ENCODE measurements at regions not wholly inside any gene's neighbourhood (a gene's known extent, or its start where the extent isn't known, plus 50 kb on each side); places are given as distances from the start of the nearest gene placed in this dataset.

DNA sequence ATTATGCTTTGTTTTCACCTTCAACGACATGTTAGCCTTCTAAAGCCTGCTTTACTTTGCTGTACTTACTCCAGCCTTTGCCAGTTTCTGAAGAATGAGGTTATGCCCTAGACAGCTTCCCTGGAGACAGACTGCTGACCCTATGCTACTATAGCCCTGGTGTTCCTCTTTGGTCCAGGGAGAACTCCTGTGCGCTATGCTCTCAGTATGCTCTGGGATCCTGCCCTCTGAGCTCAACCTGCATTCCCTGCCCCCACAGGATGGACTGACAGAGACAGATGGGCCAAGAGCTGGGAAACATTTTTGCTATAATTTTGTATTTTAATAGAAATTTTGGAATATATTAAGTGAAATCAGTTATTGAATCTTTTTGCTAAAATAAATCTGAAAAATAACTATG is 425.9 kb downstream of the TMA16 start:
- no peak for DNase-seq (ENCODE audit: low read depth)
- no peak overlapping the region for H3K4me3 ChIP-seq (ENCODE audit: low read depth, low read length)
- TF ChIP-seq CTCF (IDR thresholded peaks at IDR 0.05; ENCODE audit: insufficient read depth, low read depth, low read length): no peak

DNA sequence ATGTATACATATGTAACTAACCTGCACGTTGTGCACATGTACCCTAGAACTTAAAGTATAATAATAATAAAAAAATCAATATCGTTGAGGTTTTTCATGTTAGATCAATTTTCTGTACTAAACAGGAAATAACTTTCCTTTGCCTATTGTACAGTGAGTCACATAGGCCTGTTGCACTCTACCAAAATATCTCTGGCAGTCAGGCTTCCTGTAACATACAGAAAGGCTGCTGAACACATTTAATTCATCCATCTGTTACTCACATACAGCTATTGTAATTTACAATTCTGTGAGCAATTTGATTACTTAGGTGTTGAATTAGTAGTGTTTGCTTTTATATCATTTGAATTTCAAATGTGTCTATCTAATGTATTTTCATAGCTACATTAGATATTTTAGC is 427.8 kb downstream of the TMA16 start:
- H3K4me3 ChIP-seq (ENCODE audit: low read depth, low read length): no peak overlapping the region
- DNase-seq (ENCODE audit: low read depth): no peak
- no peak for TF ChIP-seq CTCF (IDR thresholded peaks at IDR 0.05; ENCODE audit: insufficient read depth, low read depth, low read length)

DNA sequence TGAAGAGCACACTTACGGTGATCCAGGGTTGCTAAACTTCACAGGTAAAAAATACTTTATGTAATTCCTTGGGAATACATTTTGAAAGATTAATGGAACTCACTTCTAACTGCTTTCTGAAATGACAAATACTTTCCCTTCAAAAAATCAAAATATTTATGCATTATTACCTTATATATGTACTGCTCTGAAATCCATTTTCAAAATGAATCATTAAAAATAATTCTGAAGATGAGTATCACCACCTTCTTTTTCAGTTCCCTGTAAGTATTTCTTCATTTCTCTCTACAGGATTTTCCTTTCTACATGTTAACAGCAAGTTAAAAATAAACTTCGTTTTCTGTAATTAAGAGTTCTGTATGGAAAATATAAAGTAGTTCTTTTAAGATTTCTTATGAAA is 428.6 kb downstream of the TMA16 start:
- H3K4me3 ChIP-seq (ENCODE audit: low read depth, low read length): no peak overlapping the region
- no peak for DNase-seq (ENCODE audit: low read depth)
- TF ChIP-seq CTCF (IDR thresholded peaks at IDR 0.05; ENCODE audit: insufficient read depth, low read depth, low read length): no peak

GRCh38 chr4:163930086-163930485 is 435.6 kb downstream of the TMA16 start:
- no peak for TF ChIP-seq CTCF (IDR thresholded peaks at IDR 0.05; ENCODE audit: insufficient read depth, low read depth, low read length)
- DNase-seq (ENCODE audit: low read depth): no peak
- no peak overlapping the region for H3K4me3 ChIP-seq (ENCODE audit: low read depth, low read length)

DNA sequence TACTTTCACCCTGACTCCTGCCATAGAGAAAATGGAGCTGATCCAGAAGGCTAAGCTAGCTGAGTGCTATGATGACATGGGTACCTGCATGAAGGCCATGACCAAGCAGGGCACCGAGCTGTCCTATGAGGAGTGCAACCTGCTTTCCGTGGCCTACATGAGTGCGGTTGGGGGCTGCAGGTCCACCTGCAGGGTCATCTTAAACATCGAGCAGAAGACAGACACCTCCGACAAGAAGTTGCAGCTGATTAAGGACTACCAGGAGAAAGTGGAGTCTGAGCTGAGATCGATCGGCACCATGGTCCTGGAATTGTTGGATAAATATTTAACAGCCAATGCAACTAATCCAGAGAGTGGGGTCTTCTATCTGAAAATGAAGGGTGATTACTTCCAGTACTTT is 438.0 kb downstream of the TMA16 start:
- no peak overlapping the region for H3K4me3 ChIP-seq (ENCODE audit: low read depth, low read length)
- no peak for DNase-seq (ENCODE audit: low read depth)
- TF ChIP-seq CTCF (IDR thresholded peaks at IDR 0.05; ENCODE audit: insufficient read depth, low read depth, low read length): no peak

DNA sequence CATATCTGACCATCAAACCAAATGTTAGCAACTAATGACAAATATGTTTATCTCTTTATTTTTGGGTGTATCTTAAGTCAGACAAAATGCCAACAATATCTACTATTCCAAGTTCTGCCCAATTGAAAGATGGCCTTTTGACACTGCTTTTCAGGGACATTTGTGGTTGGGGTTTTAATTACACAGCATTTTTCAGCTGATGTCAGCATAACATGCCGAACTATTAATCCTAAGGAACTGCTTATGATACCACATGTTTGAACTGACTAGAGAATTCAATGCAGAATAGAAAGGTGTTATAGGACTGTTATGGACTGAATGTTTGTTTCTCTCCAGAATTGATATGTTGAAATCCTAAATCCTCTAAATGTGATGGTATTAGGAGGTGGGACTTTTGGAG is 445.1 kb downstream of the TMA16 start:
- DNase-seq (ENCODE audit: low read depth): no peak
- H3K4me3 ChIP-seq (ENCODE audit: low read depth, low read length): no peak overlapping the region
- TF ChIP-seq CTCF (IDR thresholded peaks at IDR 0.05; ENCODE audit: insufficient read depth, low read depth, low read length): no peak

- TF ChIP-seq CTCF (IDR thresholded peaks at IDR 0.05; ENCODE audit: insufficient read depth, low read depth, low read length): no peak
- H3K4me3 ChIP-seq (ENCODE audit: low read depth, low read length): no peak overlapping the region
- DNase-seq (ENCODE audit: low read depth): no peak
Observed at GRCh38 chr4:163941221-163941905, 446.9 kb downstream of the TMA16 start.

Measured in fibroblast of villous mesenchyme (primary cell).